ENCODE measurements at regions not wholly inside any gene's neighbourhood (a gene's known extent, or its start where the extent isn't known, plus 50 kb on each side); places are given as distances from the start of the nearest gene placed in this dataset.

- no peaks in the 10 kb centered on the region for H3K4me1 Mint-ChIP-seq (ENCODE audit: unreplicated experiment)
- TF ChIP-seq CTCF (conservative IDR thresholded peaks at IDR 0.05): no peak
- no peak for DNase-seq (ENCODE audit: extremely low spot score, unreplicated experiment)
- H3K27me3 Mint-ChIP-seq: peaks cover 47% of the 10 kb centered on the region
- no peak overlapping the region for H3K27ac Mint-ChIP-seq
- no peaks in the 10 kb centered on the region for H3K36me3 Mint-ChIP-seq
- H3K4me3 Mint-ChIP-seq: no peak overlapping the region
- H3K9me3 Mint-ChIP-seq: no peaks in the 10 kb centered on the region
These were observed 211.5 kb upstream of the CRY1 start for GRCh38 chr12:107304588-107305532.

GRCh38 chr12:107306141-107306659 lies 212.9 kb upstream of the CRY1 start:
- no peak for DNase-seq (ENCODE audit: extremely low spot score, unreplicated experiment)
- H3K27ac Mint-ChIP-seq: no peak overlapping the region

GRCh38 chr12:107308310-107308709 lies 215.0 kb upstream of the CRY1 start:
- H3K9me3 Mint-ChIP-seq: no peaks in the 10 kb centered on the region
- H3K27ac Mint-ChIP-seq: no peak overlapping the region
- no peaks in the 10 kb centered on the region for H3K4me1 Mint-ChIP-seq (ENCODE audit: unreplicated experiment)
- H3K4me3 Mint-ChIP-seq: no peak overlapping the region
- DNase-seq (ENCODE audit: extremely low spot score, unreplicated experiment): no peak
- no peak for TF ChIP-seq CTCF (conservative IDR thresholded peaks at IDR 0.05)
- no peaks in the 10 kb centered on the region for H3K36me3 Mint-ChIP-seq
- peaks cover 52% of the 10 kb centered on the region for H3K27me3 Mint-ChIP-seq

More at GRCh38 chr12:107306141-107306659, 212.9 kb upstream of the CRY1 start:
- no peaks in the 10 kb centered on the region for H3K4me1 Mint-ChIP-seq (ENCODE audit: unreplicated experiment)
- no peak overlapping the region for H3K4me3 Mint-ChIP-seq
- TF ChIP-seq CTCF (conservative IDR thresholded peaks at IDR 0.05): no peak
- no peaks in the 10 kb centered on the region for H3K9me3 Mint-ChIP-seq
- H3K36me3 Mint-ChIP-seq: no peaks in the 10 kb centered on the region
- H3K27me3 Mint-ChIP-seq: peaks cover 46% of the 10 kb centered on the region

GRCh38 chr12:107309020-107309419 lies 215.7 kb upstream of the CRY1 start:
- Mint-ChIP-seq H3K4me3 (no peak overlapping the region), H3K4me1 (ENCODE audit: unreplicated experiment) (no peaks in the 10 kb centered on the region), H3K9me3 (no peaks in the 10 kb centered on the region), H3K27me3 (peaks cover 59% of the 10 kb centered on the region), H3K36me3 (no peaks in the 10 kb centered on the region), H3K27ac (no peak overlapping the region)
- no peak for TF ChIP-seq CTCF (conservative IDR thresholded peaks at IDR 0.05)
- DNase-seq (ENCODE audit: extremely low spot score, unreplicated experiment): no peak

GRCh38 chr12:107310621-107311020 lies 217.3 kb upstream of the CRY1 start:
- no peaks in the 10 kb centered on the region for H3K4me1 Mint-ChIP-seq (ENCODE audit: unreplicated experiment)
- TF ChIP-seq CTCF (conservative IDR thresholded peaks at IDR 0.05): no peak
- H3K4me3 Mint-ChIP-seq: no peak overlapping the region
- DNase-seq (ENCODE audit: extremely low spot score, unreplicated experiment): no peak
- H3K9me3 Mint-ChIP-seq: no peaks in the 10 kb centered on the region
- no peak overlapping the region for H3K27ac Mint-ChIP-seq
- H3K36me3 Mint-ChIP-seq: no peaks in the 10 kb centered on the region
- H3K27me3 Mint-ChIP-seq: peaks cover 65% of the 10 kb centered on the region

Measured in type B pancreatic cell (in vitro differentiated cells).